Right forelimb (tissue), 1 donor: ENCODE measurements at regions not wholly inside any gene's neighbourhood (a gene's known extent, or its start where the extent isn't known, plus 50 kb on each side); places are given as distances from the start of the nearest gene placed in this dataset.

Experiments used
- DNase-seq: peaks from one replicate; pipeline ENCODE4 v3.0.0-alpha.2; 2018

DNA sequence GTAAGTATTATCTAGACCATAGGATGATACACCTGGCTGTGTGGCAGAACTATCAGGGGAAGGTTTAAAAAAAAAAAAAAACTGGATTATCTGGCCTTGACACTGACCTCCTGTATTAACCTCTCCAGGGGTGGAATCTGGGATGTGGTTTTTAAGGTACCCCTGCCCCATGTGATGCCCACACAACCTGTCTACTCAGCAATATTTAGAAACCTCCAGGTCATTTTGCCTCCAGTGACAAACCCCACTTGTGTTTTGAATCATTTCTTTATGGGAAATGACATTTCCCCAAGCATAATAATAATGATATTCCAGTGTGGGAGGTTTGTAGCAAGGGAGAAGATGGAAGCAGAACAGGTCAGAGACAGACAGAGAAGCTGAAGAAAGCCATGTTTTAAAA is 179.1 kb downstream of the RSL24D1 start:
- DNase-seq = no peak

- no peak for DNase-seq
These were observed 180.5 kb downstream of the RSL24D1 start for GRCh38 chr15:55016225-55016624.

GRCh38 chr15:55015093-55015445 is 181.7 kb downstream of the RSL24D1 start:
- no peak for DNase-seq

DNA sequence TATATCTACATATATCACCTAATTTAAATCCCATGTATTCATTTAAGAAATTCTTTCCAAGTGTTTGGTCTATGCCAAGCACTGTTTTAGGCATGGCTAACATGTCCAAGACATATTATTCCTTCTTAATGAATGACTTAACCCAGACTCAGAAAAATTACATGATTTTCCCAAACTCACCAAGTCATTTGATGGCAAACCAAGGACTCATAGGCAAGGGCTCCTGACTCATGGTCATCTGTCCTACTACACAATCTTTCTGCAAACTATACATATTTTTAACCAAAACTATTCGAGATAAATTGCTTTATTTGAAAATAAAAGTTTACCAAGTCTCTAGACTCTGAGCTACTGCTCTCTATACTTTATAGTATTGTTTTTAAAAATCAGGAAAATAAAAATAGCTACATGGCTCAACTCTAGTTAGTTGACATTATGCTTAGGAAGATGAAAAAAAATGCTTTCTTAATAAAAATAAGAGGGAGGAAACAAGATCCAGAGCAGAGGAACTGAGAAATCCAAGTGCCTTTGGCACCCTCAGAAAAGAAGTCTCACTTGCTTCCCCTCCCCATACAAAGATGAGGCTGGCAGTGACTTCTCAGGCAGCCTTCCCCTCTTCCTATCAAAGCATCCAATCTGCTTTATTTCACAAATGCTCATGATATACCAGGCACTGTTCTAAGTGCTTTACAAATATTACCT is 182.2 kb downstream of the RSL24D1 start:
- no peak for DNase-seq

DNA sequence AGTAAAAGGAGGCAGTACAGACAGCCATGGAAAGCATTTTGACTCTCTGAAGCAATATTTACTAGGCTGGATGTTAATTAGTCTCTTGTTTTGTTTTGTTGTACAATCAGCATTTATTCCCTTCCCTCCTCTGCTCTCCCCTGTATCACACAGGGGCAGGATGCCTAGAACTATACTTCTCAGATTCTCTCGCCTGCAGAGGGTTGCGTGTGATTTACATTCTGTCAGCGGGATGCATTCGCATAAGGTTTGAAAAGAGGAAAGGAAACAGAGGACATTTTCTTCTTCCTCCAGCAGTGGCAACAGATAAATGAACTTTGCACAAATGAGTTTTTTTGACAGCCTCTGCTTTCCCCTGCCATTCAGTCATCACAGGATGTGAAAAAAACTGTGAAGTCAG is 188.3 kb downstream of the RSL24D1 start:
- no peak for DNase-seq

- DNase-seq = no peak
These were observed 189.2 kb downstream of the RSL24D1 start for GRCh38 chr15:55007561-55007960.

GRCh38 chr15:55005679-55006078 is 191.1 kb downstream of the RSL24D1 start:
- DNase-seq = no peak

DNA sequence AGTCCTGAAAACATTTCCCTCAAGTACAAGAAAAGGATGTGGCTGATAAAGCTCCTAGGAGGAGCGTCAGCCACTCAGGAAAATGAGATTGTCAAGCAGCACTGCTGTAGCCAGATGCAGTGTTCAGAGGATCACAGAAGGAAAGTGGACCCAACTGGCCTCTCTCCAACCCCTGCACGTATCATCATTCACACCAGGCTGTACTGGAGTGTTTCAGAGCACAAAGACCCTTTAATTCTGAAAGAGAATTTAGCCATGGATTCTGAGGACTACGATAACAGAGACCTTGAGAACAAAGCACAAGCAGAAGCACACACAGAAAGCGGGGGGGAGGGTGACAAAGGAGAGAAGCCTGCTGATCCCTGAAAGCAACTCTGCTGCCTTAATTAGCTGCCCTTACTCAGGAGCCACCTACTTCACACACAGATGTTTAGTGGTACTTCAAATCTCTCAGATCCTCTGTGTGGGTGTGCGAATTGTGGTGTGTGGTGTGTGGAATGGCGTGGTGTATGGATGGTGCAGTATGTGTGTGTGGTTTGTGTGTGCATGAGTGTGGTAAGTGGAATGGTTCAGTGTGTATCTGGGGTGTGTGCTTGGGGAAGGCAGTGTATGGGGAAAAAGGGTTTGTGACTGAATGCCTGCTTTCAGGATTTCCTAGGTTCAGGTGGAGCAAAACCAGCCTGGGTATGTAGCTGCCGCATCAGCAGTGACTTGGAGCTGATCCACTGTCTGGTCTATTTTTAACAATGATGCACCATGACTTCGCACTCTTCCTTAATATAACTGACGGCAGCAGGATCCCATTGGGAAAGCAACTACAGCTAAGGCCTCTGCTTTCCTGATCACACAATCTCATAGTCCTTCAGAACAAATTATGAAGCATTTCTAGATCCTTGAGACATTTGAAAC is 192.5 kb downstream of the RSL24D1 start:
- no peak for DNase-seq

DNA sequence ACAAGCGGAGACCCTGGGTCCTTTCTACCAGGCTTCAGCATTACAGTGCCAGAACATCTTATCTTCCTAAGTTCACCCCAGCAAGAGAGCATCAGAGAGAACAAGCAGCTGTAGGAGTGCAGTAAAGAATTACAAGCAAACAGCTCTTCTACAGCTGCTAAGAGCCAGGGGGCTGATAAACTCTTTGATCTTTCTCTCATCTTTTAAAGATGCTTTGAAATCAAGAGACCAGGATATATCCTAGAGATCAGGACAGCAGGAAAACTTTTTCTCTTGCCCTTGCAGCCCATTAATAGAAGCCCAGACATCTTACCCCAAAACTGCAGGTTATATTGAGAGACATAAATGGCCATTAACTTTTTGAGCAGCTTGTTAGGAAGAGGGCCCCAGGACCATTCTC is 198.1 kb downstream of the RSL24D1 start:
- no peak for DNase-seq

GRCh38 chr15:54990793-54991192 is 205.9 kb downstream of the RSL24D1 start:
- no peak for DNase-seq

GRCh38 chr15:54987881-54988280 is 208.9 kb downstream of the RSL24D1 start:
- no peak for DNase-seq

DNA sequence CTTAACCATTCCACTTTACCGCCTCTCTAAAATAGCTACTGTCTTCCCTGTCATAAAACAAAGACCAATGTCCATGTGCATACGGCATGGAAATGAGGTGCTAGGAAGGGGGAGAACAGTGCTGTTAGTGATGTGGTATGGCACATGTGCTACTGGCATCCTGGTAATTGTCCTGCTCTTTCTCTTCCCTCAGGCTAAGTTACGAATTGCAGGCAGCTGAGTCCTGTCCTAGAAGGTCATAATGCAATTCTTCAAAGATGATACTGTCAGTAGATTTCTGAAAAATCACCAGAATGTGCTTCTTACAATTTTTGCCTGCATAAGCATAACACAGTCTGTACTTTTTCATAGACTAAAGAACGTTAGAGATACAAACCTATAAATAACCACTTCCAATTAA is 216.8 kb downstream of the RSL24D1 start:
- DNase-seq = no peak

DNA sequence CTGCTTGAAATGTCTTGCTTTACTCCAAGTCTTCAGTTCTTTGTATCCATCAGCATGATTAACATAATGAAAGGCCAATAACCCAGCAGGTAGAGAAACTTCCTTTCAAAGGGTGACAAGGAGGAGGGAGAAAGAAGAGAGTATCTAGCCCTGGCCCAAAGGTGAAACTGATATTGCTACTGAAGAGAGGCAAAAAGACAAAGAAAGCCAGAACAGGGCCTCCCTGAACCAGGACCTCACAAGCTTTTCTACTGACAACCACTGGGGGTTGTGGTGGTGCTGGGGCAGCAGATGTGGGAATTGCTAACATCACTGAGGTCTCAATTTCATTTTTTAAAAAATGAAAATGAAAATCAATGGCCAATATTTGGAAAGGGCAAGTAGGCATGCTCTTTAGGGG is 234.1 kb downstream of the RSL24D1 start:
- DNase-seq = no peak

GRCh38 chr15:54960266-54960665 is 236.5 kb downstream of the RSL24D1 start:
- DNase-seq = no peak

- no peak for DNase-seq
These were observed 255.3 kb downstream of the RSL24D1 start for GRCh38 chr15:54941417-54941816.

- DNase-seq = no peak
These were observed 279.4 kb downstream of the RSL24D1 start for GRCh38 chr15:54917312-54917711.

GRCh38 chr15:54915380-54915779 is 281.4 kb downstream of the RSL24D1 start:
- DNase-seq = no peak

- no peak for DNase-seq
These were observed 312.4 kb downstream of the RSL24D1 start for GRCh38 chr15:54884312-54884711.

- DNase-seq = no peak
These were observed 336.8 kb downstream of the RSL24D1 start for GRCh38 chr15:54859982-54860381.

DNA sequence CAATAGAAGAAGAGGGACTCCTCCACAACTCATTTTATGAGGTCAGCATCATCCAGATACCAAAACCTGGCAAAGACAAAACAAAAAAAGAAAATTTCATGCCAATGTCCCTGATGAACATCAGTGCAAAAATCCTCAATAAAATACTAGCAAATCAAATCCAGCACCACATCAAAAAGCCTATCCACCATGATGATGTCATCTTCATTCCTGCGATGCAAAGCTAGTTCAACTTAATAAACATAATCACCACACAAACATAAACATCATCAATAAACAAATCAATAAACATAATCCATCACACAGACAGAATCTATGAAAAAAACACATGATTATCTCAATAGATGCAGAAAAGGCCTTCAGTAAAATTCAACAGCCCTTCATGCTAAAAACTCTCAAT is 342.1 kb downstream of the RSL24D1 start:
- DNase-seq = no peak

DNA sequence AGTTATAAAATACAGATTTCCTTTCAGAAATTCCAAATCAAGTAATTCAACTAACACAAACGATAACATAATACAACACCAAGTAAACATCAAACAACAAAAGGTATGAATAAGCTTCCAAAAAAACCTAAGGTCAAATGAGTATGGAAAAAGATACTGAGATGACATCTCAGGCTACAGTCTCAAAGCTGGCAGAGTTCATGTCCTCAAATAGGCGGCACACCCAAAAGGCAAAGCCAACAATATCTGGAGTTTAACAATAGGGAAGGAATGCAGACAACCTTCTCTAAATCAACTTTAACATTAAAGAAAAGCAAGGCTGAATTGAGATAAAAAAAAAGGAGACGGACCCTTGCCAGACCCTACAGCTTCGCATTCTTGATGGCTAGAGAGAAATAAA is 346.6 kb downstream of the RSL24D1 start:
- DNase-seq = no peak

DNA sequence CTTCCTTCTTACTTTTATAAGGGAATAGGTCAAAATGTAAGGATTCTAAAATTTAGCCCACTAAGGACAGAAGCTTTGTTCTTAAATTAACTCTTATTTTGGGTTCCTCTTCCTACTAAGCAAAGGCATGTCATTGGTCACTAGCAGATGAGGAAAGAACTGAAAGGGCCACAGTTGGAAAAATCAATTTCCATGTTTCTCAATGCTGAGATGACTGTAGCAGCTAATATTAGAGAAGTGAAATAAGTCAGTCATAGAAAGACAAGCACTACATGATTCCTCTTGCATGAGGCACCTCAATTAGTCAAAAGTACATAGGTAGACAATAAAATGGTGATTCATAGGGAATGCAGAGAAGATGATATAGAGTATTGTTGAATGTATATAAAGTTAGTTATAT is 353.7 kb downstream of the RSL24D1 start:
- no peak for DNase-seq

GRCh38 chr15:54841701-54842305 is 354.9 kb downstream of the RSL24D1 start:
- DNase-seq = no peak
